ENCODE measurements at regions not wholly inside any gene's neighbourhood (a gene's known extent, or its start where the extent isn't known, plus 50 kb on each side); places are given as distances from the start of the nearest gene placed in this dataset.

DNA sequence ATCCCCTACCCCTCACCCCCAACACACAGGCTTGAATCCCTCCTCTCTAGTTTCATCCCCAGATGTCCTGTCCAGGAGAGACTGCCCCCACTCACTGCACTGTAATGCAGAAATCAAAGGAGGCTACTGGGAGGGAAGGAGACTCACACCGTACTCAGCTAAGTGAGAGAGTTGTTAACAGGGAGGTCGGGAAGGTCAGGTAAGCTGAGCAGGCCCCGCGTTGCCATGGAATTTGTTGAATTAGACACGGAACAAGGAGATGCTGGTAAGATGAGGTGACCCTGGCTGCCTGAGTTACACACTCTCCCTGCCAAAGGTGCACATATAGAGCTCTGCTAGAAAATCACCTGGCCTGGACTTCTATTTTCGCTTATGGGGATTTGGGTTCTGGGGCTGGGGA is 197.9 kb downstream of the NXPE2 start:
- no peak for DNase-seq (ENCODE audit: low spot score)

DNA sequence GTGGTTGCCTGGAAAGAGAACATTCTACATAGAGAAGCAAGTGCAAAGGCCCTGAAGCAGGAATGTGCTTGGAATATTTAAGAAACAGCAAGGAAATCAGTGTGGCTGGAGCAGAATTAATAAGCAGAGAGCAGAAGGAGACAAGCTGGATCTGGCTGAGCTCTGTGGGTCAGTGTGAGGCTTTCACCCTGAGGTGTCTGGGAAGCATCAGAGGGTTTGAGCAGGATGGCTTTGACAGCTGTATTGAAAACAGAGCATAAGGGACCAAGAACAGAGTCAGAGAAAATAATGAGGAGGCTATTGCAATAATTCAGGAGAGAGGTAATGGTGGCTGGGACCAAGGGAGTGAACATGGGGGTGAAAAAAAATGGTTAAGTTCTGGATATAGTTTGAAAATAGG is 199.6 kb downstream of the NXPE2 start:
- no peak for DNase-seq (ENCODE audit: low spot score)

DNA sequence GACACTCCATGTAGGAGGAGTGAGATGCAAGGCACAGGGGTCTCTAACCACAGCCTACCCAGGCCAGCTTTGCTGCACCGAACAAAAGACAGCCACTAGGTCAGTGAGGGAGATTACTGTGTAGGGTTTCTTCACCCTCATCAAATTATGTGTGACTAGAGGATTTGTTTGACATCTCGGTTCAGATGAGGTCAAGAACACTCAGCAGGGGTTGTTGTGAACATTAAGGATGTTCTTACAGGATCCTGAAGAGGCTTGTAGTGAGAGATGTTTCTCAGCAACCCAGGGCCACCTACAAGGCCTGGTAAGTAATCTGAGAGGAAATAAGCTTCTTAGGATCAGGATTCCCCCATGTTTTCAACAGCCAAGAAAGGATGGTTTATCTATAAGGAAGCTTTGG is 202.1 kb downstream of the NXPE2 start:
- DNase-seq (ENCODE audit: low spot score) = no peak

DNA sequence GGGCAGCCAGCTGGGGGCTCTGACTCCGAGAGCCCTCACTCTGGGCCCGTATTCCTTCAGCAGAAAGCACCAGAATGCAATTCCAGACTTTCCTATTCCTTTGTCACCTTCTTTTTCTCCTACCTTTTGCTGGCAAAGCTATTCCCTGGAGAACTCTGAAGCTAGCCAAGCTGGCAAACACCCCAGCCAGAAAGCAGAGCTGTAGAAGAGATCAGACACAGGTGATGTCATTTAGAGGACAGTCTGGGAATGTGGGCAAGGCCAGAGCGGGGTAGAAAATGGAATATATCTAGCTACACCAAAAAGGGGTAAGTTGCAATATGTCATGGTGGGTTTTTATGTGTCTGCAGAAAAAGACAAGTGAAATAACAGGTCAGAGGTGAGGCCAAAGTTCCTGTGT is 205.1 kb downstream of the NXPE2 start:
- no peak for DNase-seq (ENCODE audit: low spot score)

DNA sequence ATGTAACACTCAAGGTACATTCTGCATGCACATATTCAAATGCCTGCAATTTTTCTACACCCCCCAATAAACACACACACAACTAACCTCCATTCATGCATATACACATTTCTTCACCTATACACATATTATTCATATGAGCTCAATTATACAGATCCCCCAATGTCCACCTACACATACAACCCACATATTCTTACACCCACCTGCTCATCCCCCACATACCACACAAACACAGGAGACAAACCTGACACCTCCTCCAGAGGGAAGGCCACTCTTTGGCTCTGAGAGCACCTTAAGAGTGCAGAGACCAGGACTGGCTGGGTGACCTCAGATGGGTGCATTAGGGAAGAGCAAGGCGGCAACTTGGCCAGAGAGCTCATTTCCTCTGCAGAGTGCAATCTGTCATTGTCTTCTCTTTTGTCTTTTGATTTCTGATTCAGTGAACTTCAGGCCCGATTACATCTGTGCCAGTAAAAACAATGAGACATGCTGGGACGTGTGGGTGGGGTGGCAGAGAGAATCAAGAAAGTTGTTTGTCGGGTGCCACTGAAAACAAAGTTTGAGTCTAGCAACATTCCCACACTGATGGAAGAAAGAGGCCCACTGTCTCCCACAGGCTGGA is 208.4 kb downstream of the NXPE2 start:
- no peak for DNase-seq (ENCODE audit: low spot score)

DNA sequence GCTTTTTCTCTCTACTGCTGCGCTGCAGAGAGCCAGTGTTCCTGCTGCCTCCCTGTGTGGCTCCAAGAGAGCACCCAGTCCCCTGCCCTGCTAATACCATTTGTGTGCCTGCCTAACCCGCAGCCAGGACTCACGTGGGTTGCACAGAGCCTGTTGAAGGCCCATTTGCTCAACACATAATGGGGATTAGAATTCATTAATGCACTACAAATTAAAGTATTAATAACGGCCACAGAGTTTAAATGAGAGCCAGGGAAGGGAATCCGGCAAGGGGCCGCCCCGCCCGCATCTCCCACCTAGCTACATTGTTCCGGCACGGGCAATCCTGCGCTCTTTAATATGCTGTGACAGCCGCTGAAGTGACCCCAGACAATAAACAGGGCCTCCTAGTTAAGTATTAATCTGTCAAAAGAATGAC is 211.3 kb downstream of the NXPE2 start:
- DNase-seq (ENCODE audit: low spot score) = no peak

DNA sequence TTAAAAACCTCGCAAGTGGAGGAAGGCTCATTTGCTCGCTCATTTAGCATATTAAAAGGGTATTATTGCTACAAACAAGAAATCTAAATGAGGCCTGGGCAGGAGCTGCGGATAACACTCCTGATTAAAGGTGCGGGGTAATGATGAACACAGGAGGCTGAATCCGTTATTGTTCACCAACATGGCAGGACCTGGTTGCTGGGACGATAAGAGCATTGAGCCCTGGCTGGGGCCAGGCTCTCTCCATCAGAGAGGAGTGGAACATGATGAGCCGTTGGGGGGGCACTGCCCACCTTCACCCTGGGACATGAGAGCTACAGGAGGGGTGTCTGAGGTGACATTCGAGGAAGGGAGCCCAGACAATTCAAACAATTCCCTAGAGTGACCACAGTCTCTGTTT is 211.7 kb downstream of the NXPE2 start:
- DNase-seq (ENCODE audit: low spot score) = no peak

DNA sequence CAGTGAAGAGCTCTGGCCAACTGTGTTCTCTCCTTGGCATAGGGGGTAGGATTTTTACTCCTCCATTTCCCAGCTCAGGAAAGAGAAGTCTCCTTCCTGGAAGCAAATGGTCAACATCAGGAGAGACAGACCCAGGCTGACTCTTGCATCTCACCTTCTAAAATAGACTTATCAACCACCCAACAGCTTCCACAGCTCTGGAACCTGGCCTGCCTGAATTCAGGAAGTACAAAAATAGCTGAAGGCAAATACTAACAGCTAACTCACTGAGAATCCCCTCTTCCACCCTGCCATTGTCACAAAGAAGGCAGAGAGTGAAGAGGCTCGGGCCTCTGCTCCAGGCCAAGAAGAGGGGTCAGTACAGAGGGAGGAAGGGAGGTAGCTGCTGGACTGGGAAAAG is 213.6 kb downstream of the NXPE2 start:
- DNase-seq (ENCODE audit: low spot score) = no peak

DNA sequence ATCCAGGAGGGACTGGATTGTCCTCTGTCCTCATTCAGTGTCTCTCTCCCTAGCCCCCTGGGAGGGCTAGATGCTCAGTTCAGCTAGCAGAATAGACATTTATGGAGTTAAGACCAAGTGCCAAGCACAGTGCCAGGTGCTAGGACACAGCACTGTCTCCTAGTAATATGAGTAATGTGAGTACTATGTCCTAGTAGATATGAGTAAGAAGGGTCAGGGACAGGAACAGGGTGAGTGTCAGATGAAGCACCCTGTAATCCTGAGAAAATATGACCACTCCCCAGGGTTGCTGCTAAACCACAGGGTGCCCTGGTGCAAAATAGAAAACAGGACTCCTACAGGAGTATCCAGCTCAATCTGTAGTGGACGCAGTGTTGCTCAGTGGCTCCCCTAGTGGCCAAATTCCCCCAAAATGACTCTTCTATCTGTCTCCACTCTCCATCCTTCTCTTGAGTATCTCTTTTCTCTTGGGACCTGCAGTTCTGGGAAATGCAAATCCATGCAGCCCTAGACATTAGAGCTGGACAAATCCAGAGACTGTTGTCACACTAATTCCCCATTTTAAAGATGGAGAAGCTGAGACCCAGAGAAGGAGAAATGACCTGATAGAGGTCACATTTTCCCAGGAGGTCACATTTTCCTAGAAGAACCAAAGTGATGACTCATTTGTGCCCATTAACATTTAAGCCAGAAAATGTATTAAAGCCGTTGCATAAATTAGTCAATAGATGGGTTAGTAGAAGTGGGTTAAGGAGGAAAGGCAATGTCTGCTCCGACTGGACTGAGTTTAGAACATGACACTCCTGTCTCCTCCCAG is 214.3 kb downstream of the NXPE2 start:
- no peak for DNase-seq (ENCODE audit: low spot score)

DNA sequence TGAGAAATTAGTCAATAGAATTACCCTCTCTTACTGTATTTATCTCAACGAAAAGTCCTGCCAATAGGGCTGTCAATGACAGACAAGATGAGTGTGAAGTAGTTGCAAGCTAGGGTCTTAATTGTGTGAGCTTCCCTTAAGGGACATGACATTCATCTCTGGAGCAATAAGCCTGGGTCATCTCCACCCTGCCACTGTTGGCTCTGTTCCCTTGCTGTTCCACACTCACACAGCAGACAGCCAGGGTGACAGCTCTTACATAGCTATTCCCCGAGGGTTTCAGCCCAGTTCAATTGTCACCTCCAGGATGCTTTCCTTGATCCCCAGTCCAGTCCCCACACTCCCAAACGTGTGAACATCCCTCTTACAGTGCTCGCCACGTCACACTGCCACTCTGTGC is 215.0 kb downstream of the NXPE2 start:
- no peak for DNase-seq (ENCODE audit: low spot score)

DNA sequence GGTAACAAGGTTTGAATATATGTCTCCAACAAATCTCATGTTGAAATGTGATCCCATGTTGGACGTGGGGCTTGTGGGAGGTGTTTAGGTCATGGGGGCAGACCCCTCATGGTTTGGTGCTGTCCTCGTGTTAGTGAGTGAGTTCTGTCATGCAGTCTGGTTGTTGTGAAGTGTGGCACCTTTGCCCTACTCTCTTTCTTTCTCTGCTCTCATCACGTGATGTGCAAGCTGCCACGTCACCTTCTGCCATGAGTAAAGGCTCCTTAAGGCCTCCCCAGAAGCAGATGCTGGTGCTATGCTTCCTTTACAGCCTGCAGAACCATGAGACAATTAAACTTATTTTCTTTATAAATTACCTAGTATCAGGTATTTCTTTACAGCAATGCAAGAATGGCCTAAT is 218.3 kb downstream of the NXPE2 start:
- no peak for DNase-seq (ENCODE audit: low spot score)

DNA sequence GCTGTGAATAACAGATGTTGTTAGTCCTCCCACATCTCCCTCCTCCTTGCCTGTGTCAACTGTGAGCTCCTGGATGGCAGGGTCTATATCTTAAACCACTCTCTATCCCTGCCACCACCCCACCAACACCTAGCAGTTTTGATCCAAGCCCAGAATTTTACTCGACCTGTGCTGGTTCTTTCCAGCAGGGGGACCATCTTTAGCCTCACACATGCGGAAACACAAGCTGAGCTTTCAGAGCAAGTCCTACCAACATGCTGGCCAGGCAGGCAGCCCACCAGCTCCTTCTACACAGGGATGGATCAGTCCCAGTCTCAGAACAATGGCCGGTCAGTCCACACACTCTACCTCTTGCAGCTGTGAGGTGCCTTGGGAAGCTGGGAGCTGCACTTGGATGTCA is 231.5 kb downstream of the NXPE2 start:
- no peak for DNase-seq (ENCODE audit: low spot score)

DNA sequence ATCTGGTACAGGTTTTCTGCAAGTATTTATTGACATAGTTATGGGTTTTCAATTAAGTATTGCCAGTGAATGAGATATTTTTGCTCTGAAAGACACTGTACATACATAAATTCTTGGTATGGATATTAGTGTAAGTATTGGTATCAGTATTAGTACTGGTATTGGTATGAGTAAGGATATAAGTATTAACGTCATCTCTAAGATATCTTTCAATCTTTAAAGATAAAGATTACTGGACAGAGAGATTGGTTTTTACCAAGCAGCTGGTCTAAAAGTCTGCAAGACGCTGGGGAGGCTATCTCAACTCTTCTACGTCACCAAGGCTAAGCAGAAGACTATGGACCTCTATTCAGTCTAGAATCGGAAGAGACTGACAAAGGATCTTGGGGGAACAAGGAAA is 234.5 kb downstream of the NXPE2 start:
- no peak for DNase-seq (ENCODE audit: low spot score)

DNA sequence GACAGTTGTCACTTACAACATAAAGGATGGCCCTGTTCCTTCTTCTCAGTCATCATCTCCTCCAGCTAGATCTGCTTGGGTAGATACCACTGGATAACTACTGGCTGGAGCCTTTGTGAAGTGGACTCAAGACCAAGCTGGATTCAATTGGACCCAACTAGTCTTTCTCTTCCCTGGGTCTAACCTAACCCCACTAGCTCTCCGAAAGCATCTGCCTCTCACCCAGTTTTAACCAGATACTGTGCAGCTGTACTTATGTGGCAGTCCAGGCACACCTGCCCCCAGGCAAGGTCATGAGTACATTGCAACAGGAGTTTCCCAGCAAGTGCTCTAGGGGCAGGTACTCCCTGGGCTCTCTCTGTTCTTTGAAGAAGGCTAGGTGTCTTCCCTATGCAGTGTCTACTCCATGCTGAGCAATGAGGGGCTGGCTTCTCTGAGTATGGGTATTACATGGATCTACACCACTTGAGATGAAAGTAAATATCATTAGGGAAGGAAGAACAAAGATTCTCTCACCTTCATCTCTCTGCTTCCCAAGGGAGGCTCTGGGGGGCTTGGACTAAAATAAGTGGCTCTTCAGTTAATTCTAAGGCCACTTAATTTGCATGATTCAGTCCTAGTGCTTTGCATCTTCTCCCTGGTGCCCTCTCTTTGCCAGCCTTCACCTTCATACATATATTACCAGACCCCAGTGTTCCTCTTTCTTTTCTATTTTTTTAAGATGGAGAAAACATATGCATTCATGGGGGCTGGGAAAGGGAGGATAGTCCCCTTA is 236.1 kb downstream of the NXPE2 start:
- DNase-seq (ENCODE audit: low spot score) = no peak

DNA sequence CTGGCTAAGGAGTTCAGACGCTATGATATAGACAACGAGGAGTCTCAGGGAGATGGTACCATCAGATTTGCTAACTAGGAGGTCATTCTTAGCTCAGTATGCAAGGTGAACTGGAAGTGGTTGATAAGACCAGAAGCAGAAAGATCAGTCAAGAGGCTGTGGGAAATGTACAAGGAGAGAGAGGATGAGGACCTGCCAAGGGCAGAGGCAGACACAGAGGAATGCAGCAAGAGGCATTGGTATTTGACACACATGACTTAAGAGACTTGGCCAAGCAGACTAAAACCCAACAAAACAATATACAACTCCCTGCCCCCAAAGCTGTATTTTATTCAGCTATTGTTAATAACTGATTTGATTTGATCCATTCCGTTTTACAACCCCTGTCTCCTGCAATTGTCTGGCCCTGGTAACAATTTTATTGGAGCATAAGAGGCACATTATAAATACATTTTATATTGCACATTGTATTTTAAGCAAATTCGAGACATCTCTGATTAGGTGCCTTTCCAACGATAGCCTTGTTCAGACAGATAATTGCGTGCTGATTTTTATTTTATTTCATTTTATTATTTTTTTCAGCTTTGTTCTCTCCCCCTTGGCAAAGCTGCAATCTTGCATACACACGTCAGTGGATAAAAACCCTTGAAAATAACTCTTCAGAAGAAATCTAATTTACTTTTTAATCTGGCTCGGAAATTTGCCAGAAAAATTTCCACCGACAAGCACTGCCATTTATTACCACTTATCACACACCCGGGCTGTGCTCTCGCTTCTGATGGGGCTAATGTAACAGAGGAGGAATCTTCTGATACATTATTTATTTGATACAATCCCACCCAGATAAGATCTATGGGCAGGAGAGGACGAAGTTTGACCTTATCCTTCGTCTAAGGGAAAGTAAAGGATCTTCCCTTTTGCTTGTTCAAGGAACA is 237.8 kb downstream of the NXPE2 start:
- no peak for DNase-seq (ENCODE audit: low spot score)

DNA sequence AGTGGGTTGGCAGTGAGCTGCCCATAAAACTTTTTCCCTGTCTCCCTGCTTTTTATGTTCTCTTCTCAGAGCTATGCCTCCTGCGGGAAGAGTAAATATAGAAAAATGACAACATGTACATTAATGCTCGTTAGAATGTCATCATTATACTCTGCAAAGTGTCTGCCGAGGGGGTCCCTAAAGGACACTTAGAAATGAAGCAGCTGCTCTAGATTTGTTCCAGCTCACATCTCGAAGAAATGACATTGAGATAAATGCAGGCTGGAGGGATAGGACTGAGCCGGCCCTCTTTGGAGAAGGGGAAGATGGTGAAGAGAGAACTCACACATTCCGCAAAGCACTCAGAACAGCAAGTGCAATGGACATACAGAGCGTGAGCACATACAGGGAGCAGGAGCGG is 240.0 kb downstream of the NXPE2 start:
- no peak for DNase-seq (ENCODE audit: low spot score)

DNA sequence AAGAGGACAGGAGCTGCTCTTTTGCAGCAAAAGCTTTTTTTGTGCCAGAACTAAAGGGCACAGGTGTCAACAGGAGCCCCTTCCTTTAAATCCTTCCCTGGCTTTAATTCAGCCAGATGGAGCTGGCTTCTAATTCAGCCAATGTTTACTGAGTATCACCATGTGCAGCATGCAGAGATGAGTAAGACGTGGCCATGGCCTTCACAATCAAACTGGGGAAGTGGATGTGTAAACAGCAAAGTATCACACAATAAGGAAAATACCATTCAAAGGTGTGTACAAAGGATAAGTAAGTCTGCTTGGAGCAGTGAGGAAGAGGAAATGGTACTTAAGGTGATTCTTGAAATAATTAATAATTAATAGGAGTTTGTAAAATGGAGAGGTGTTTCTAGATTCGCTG is 243.4 kb downstream of the NXPE2 start:
- no peak for DNase-seq (ENCODE audit: low spot score)

DNA sequence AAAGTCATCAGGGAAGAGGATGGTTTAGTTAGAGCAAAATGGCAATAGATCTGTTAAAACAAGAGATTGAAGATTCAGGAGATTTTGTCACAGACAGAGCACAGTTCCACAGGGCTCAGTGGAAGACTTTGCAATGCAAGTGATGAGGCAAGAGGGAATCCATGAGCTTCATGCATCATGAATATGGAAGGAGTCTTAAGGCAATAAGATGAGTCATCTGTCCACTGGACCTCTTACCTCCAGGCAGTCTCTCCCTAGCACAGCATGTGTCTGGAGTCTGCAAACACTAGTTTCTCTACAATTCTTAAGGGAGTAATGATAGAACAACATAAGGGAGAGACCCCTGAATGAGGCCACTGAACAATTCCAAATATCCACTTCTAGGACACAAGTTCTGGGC is 245.7 kb downstream of the NXPE2 start:
- DNase-seq (ENCODE audit: low spot score) = no peak

DNA sequence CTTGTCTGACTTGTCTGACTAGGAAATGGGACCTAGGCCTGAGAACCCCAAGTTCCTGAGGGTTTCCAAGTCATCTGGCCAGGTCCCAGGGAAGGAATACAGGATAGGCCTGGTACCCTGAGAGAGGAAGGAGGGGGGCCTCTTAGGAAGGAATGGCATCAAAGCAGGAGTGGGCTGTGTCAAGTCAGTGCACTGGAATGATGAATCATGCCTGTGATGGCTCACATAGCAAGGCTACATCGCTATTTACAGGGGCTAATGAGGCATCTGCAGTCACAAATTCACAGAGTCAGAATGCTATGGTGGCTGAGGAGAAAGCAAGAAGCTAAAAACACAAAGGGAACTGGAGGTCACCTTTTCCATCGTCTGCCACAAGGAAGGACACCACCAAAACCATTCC is 247.3 kb downstream of the NXPE2 start:
- DNase-seq (ENCODE audit: low spot score) = no peak

DNA sequence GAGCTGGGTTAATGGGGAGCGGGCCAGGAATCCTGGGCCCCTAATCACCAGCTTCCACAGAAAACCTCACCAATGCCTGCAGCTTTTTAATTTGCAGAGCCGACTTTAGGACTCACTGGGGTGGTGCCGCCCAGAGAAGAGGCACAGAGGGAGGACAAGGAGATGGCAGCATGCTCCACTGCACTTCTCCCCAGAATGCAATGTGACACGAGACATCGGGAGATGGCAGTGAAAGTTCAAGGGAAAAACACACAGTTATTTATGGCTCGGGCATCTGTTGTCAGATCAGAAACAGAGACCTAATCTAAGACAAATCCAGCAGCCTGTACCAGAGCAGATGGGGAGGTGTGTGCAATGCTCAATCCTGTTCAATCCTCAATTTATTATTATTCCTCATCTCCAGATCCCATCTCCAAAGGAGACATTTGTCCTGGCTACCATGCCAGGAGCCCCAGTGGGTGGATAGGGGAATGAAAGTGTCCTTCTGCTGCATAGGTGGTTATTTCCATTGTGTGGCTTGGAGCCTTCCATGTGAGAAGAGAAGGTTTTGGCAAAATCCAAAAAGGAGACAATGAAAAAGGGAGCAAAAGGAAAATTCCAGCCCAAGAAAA is 250.0 kb downstream of the NXPE2 start:
- no peak for DNase-seq (ENCODE audit: low spot score)

DNA sequence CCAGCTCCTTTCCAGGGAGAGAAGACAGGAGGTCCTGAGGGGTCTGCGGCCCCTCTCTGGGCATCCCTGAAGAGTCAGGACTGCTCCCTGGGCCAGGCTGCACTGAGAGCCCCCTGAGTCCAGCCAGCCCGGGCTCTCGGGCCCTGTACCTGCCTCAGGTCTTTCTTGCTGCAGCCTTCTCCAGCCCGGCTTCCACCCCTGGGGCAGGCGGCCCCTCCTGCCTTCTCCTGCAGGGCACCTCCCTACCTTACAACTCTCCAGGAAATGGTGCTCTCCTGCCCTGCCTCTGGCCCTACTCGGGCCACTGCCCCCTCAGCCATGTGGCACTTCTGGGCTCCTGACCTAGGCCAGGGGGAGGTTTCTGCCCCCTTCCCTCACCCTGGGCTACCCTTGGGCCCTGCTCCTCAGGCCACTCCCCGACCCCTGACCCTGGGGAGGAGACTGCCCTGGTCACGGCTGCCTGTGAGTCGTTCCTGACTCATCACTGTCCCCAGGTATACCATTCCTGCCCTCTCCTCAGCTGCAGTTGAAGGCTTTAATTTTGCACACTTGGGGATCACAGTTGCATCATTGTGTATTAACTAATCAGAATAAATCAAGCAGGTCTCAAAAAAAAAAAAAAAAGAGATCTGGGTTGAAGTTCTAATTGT is 251.1 kb downstream of the NXPE2 start:
- DNase-seq (ENCODE audit: low spot score) = no peak

All from HuH-7 (cell line).